Activated B cell treated with CpG ODN at 0.5 μM for 24 hours (primary cell): ENCODE measurements at regions not wholly inside any gene's neighbourhood (a gene's known extent, or its start where the extent isn't known, plus 50 kb on each side); places are given as distances from the start of the nearest gene placed in this dataset.

Experiments
- ATAC-seq: fragments of 200-7000 bp; cut with Tn5 transposase; one replicate; pipeline ENCODE4 v1.10.0; 2021; ENCODE audit warnings: low read depth, mild to moderate bottlenecking, moderate library complexity
- CTCF ChIA-PET: fragments of 350-600 bp; sonication (Branson Sonifier 250); formaldehyde crosslinking; loops from one replicate; lab custom pipeline; 2021; ENCODE audit warnings: antibody characterized with exemption; lab: Charles Lee
- POLR2A ChIA-PET: fragments of 350-600 bp; sonication (Branson Sonifier 250); formaldehyde crosslinking; loops from one replicate; lab custom pipeline; 2021; ENCODE audit warnings: antibody characterized with exemption; lab: Charles Lee
- DNase-seq: peaks from one replicate; pipeline ENCODE4 v3.0.0; 2022
- H3K27ac Mint-ChIP-seq: one replicate; pipeline ENCODE4 v1.8.0; 2020; ENCODE audit warnings: mixed read lengths
- H3K27me3 Mint-ChIP-seq: one replicate; pipeline ENCODE4 v1.8.0; 2021; ENCODE audit warnings: mixed read lengths
- H3K36me3 Mint-ChIP-seq: one replicate; pipeline ENCODE4 v1.8.0; 2021; ENCODE audit warnings: low read depth, mixed read lengths
- H3K4me1 Mint-ChIP-seq: one replicate; pipeline ENCODE4 v1.8.0; 2021; ENCODE audit warnings: mixed read lengths
- H3K4me3 Mint-ChIP-seq: one replicate; pipeline ENCODE4 v1.8.0; 2020; ENCODE audit warnings: mild to moderate bottlenecking, mixed read lengths
- H3K9me3 Mint-ChIP-seq: one replicate; pipeline ENCODE4 v1.8.0; 2020; ENCODE audit warnings: mixed read lengths
- intact Hi-C: fragments of 100-400 bp; cut with micrococcal nuclease; formaldehyde crosslinking; loops from one replicate; pipeline ENCODE4 v1.15.1; 2024
- TF ChIP-seq, protein P1 (sequence below): fragments of 200-600 bp; IDR thresholded peaks from one replicate; pipeline ENCODE4 v1.8.0; 2022; ENCODE audit warnings: antibody characterized with exemption, mild to moderate bottlenecking

DNA sequence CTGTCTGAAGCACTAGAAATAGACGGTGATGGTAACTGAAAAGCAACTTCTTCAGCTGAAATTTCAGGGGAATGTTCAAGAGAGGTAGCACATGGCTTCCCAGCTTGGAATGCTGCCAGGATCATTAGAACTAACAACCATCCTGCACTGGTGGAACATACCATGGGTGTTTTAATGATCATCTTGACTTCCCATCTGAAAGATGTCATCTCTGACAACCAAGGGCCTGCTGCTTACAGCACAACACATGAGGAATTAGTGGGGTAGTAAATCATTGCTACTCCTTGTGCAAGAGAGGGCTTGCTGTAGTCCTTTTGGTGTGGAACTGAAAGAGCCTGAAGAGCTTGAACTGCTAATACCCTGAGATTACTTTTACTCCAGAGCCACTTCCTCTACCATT, 853.7 kb downstream of the MCTP2 start:
- intact Hi-C loops: no loop called here
- Mint-ChIP-seq H3K9me3 (peaks cover 6% of the 10 kb centered on the region), H3K27ac (no peak overlapping the region), H3K4me3 (no peak overlapping the region), H3K4me1 (no peaks in the 10 kb centered on the region), H3K36me3 (no peaks in the 10 kb centered on the region), H3K27me3 (no peaks in the 10 kb centered on the region)
- DNase-seq: no peak
- TF ChIP-seq, protein P1, sequence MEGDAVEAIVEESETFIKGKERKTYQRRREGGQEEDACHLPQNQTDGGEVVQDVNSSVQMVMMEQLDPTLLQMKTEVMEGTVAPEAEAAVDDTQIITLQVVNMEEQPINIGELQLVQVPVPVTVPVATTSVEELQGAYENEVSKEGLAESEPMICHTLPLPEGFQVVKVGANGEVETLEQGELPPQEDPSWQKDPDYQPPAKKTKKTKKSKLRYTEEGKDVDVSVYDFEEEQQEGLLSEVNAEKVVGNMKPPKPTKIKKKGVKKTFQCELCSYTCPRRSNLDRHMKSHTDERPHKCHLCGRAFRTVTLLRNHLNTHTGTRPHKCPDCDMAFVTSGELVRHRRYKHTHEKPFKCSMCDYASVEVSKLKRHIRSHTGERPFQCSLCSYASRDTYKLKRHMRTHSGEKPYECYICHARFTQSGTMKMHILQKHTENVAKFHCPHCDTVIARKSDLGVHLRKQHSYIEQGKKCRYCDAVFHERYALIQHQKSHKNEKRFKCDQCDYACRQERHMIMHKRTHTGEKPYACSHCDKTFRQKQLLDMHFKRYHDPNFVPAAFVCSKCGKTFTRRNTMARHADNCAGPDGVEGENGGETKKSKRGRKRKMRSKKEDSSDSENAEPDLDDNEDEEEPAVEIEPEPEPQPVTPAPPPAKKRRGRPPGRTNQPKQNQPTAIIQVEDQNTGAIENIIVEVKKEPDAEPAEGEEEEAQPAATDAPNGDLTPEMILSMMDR: no peak
- POLR2A ChIA-PET: no interaction called here
- ATAC-seq: no peak
- CTCF ChIA-PET: no interaction called here

DNA sequence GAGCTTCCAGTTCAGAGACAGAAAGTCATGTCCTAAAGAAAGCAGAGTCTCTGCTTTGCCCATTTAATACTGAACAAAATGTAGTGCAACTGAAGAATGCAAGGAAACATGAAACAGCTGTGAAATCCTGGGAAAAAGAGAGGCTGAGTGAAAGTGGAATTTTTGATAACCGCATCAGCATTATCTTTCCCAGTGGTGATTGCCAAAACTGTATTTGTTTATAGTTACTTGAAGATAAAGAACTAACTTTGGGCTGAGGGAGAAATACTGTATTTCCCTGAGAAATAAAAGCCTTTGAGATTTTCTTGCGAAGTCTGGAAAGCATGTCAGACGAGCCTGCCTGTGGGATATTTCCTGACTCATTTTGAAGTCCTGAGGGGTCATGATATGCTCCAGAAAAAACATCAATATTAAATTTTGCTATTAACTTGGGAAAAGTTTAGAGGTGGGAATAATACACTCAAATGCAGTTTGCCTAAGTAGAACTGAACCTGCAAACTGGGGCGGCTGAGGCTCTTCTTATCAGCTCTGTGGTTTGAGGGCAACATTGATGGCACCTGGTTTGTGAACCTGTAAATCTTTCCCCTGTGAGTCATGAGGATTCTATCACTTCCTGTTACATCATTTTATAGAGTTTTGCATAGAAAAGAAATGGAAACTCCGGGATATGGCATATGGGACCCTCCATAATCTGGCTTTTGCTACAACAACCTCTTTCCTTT, 855.3 kb downstream of the MCTP2 start:
- ChIA-PET POLR2A (no interaction called here), CTCF (no interaction called here)
- Mint-ChIP-seq H3K4me3 (no peak overlapping the region), H3K27ac (no peak overlapping the region), H3K36me3 (no peaks in the 10 kb centered on the region), H3K9me3 (peaks cover 4% of the 10 kb centered on the region), H3K4me1 (no peaks in the 10 kb centered on the region), H3K27me3 (no peaks in the 10 kb centered on the region)
- intact Hi-C loops: no loop called here
- TF ChIP-seq, protein P1: no peak
- ATAC-seq (no peak), DNase-seq (no peak)

DNA sequence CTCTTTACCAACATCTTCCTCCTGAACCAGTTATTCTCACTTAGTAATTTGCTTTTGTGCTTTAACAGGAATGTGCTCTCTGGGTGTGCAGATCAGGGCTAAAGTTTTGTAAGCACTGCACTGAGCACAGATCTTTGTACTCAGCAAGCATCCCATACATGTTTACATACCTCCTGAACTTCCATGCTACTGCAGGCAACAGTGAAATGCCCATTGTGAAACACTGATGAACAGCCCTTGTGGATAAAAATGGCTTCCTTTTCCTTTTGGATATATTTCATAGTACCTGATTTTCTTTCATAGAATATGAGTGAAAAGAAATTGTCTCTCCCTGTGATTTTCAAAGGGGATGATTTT, 855.9 kb downstream of the MCTP2 start:
- DNase-seq (no peak), ATAC-seq (no peak)
- H3K4me1 Mint-ChIP-seq: no peaks in the 10 kb centered on the region
- peaks cover 4% of the 10 kb centered on the region for H3K9me3 Mint-ChIP-seq
- H3K36me3 Mint-ChIP-seq: no peaks in the 10 kb centered on the region
- TF ChIP-seq, protein P1: no peak
- no peak overlapping the region for H3K4me3 Mint-ChIP-seq
- H3K27ac Mint-ChIP-seq: no peak overlapping the region
- intact Hi-C loops: no loop called here
- POLR2A ChIA-PET: no interaction called here
- no peaks in the 10 kb centered on the region for H3K27me3 Mint-ChIP-seq
- CTCF ChIA-PET: no interaction called here

DNA sequence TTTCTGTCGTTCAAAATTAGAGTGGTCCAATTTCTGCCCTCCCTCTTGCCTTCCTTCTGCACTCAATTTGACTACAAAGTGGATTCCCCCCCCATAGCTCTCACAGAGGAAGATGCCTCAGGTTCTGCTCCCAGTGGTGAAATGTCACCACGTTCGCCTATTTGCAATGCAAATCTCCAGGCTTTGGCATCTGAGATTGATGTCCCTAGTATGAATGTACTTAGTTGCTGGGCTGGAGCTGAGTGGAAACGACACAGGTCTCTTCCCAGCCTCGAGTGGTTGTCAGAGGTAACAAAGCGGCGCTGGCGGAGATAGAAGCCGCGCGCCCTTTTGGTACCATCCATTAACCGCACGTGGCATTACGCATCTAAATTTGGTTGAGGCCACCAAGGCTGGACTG, 860.1 kb downstream of the MCTP2 start:
- Mint-ChIP-seq H3K27me3 (no peaks in the 10 kb centered on the region), H3K4me1 (no peaks in the 10 kb centered on the region), H3K4me3 (no peak overlapping the region), H3K9me3 (peaks cover 4% of the 10 kb centered on the region), H3K27ac (no peak overlapping the region), H3K36me3 (no peaks in the 10 kb centered on the region)
- CTCF ChIA-PET: no interaction called here
- POLR2A ChIA-PET: no interaction called here
- TF ChIP-seq, protein P1: no peak
- intact Hi-C loops: no loop called here
- DNase-seq (no peak), ATAC-seq (no peak)

DNA sequence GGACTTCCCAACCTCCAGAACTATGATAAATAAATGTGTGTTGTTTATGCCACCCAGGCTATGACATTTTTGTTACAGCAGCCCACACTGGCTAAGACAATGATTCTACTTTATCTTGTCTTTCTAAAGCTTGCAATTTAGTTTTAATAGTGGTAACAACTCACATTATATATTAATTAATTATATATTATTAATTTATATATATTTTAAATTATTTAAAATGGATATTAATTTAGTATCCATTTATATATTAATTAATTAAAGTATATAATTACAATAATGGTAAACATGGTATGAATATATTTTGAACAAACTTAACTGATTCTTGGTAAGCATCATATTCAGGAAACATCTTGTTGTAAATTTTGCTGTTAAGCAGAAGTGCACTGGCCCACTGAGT, 863.9 kb downstream of the MCTP2 start:
- Mint-ChIP-seq H3K4me3 (no peak overlapping the region), H3K27me3 (no peaks in the 10 kb centered on the region), H3K4me1 (no peaks in the 10 kb centered on the region), H3K9me3 (no peaks in the 10 kb centered on the region), H3K27ac (no peak overlapping the region), H3K36me3 (no peaks in the 10 kb centered on the region)
- CTCF ChIA-PET: no interaction called here
- DNase-seq (no peak), ATAC-seq (no peak)
- POLR2A ChIA-PET: no interaction called here
- intact Hi-C loops: no loop called here
- TF ChIP-seq, protein P1: no peak
